Testis (tissue), 2 donors: ENCODE measurements at regions not wholly inside any gene's neighbourhood (a gene's known extent, or its start where the extent isn't known, plus 50 kb on each side); places are given as distances from the start of the nearest gene placed in this dataset.
"Not testable (repeated sequence)": the region's sequence is repeated elsewhere in the genome, so short reads cannot be mapped to it uniquely, and the experiment has no call there.

Experiments used
- CTCF ChIP-seq, 3 experiments: fragments of 450-650 bp in 2 of 3; fragments of 200-600 bp in 1 of 3; sonication (generic) in 1 of 3; IDR thresholded peaks; one replicate each; pipeline ENCODE4 v1.5.1; 2016 to 2019; ENCODE audit warnings: antibody characterized with exemption in 3 of 3, mild to moderate bottlenecking in 2 of 3, moderate library complexity in 1 of 3
- POLR2A ChIP-seq: fragments of 450-650 bp; IDR thresholded peaks from one replicate; pipeline ENCODE4 v1.6.1; 2017; ENCODE audit warnings: antibody characterized with exemption, mild to moderate bottlenecking, moderate library complexity

GRCh38 chr5:166810093-166810658, 1481.3 kb upstream of the WWC1 start:
- TF ChIP-seq CTCF (IDR thresholded peaks at IDR 0.05); POLR2A: not testable (repeated sequence)
